HG03521 (cell line): ENCODE measurements at regions not wholly inside any gene's neighbourhood (a gene's known extent, or its start where the extent isn't known, plus 50 kb on each side); places are given as distances from the start of the nearest gene placed in this dataset.

Experiments
- ATAC-seq: cut with Tn5 transposase; IDR thresholded peaks from one replicate; pipeline ENCODE4 v1.9.1; 2021; ENCODE audit warnings: mild to moderate bottlenecking, moderate library complexity; ENCODE audit not compliant: unreplicated experiment

- no peak for ATAC-seq
Observed at GRCh38 chr3:135460273-135460672, 505.3 kb upstream of the PPP2R3A start.

DNA sequence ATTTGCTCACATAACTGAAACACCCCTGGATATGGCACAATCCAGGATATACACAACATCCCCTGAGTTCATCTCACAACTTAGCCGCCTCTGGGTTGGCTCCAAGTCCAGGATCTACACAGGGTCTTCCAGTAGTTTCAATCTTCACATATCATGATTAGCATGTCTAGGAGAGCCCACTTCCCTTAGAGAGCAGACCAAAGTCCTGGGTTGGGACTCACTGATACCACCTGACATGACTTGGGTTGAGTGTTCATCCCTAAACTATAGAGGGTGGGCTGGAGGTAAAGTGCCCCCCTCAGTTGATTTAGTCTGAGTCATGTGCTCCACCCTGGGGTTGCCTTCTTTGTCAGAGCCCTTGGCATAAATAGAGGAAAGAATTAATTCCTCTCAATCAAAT is 493.6 kb upstream of the PPP2R3A start:
- no peak for ATAC-seq

DNA sequence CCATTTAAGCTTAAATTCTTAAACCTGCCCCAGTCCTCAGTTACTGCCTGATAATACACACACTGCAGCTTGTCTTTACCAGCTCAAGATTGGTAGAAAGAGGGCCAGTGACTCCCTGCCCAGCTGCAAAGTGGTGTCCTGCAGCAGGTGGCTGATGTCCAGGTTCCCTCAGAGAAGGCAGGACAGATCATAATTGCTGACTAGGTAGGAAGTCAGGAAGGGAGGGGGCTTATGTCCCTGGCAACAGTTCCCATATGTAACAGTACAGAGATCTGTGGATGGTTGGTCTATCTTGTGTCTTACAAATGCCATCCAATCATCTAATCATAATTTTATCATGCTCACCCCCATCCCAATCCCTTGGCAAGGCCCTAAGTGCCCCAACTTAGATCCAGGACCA is 492.1 kb upstream of the PPP2R3A start:
- no peak for ATAC-seq

GRCh38 chr3:135487261-135487660 is 478.3 kb upstream of the PPP2R3A start:
- no peak for ATAC-seq

GRCh38 chr3:135490219-135490915 is 475.2 kb upstream of the PPP2R3A start:
- no peak for ATAC-seq

GRCh38 chr3:135491491-135492205 is 473.9 kb upstream of the PPP2R3A start:
- no peak for ATAC-seq

- ATAC-seq, result no peak
Observed at GRCh38 chr3:135495891-135496290, 469.6 kb upstream of the PPP2R3A start.

DNA sequence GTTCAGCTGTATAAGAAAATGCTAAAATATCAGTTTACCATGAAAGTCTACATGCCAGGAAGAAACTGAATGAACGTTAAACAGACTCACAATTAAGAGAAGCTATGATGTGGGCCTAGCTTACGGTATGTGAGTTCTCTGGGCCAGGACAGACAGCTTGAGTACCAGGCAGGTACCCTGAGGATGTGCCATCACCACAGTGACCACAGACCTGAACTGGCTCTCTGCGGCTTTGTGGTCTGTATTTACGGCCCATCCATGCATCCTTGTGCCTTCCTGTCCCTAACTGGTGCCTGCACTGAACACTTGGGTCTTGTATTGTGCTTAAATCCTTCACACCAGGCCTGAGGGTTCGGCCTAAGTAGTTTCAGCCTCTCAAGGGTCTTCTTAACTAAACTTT is 467.5 kb upstream of the PPP2R3A start:
- no peak for ATAC-seq

DNA sequence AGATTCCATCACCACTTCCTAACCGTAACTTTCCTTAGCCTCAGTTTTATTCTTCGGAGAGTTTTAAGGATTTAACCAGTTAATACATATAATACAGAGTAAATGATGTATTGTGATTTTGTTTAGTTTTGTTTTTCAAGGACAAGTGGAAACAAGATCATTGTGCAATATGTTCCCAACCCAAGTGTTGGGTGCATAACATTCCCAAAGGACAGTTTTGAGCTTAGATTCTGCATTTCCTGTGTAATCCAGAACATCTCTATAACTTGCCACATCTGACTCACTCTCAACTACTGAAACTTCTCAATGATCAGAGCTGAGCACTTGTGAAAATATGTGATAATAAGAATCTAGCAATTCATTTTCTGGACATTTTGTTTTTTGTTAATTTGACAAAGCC is 466.1 kb upstream of the PPP2R3A start:
- no peak for ATAC-seq

DNA sequence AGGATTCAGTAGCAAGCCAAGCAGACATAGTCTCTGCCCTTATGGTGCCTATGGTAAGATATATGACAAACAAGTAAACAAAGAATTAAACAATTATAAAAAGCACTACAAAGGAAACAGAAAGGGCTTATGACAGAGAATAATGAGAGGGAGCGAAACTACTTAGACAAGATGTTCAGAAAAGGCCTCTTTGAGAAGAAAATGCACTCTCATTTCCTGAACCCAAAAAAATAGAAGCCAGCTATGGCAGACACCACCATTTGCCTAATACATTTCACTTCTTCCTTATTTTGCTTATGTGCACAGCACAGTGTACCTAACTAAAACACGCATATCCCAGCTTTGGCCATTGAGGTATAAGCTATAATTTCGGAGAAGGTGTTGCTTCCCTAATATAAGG is 465.5 kb upstream of the PPP2R3A start:
- ATAC-seq, result no peak

DNA sequence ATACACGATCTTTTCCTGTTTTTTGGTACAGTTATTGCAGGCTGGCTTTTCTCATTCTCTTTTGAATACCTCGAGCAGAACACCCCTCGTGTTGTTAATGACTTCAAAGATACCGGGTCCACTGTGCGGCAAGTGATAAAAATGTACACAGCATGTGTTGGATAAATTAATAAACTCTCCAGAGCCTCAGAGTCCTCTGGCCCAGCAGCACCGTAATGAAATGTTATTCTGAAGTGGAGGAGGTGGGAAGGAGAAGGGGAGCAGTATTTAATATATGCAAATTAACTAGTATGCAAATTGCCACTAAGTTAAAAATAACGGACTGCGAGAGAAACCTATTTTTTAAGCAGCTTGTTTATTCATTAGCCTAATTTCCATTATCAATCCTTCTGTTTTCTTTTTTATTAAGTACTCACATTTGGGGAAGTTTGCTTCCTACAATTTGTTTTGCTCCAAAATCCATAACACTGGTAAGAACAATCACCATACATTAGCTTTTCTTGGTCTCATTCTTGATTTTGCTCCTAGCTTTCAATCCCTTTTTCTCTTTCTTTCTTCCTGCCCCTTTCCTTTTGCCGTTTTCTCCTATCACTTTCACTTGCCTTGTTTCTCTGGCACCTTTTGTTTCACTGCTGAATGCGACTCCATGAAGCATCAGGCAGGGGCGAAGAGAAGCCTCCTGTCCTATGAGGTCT is 462.3 kb upstream of the PPP2R3A start:
- no peak for ATAC-seq

DNA sequence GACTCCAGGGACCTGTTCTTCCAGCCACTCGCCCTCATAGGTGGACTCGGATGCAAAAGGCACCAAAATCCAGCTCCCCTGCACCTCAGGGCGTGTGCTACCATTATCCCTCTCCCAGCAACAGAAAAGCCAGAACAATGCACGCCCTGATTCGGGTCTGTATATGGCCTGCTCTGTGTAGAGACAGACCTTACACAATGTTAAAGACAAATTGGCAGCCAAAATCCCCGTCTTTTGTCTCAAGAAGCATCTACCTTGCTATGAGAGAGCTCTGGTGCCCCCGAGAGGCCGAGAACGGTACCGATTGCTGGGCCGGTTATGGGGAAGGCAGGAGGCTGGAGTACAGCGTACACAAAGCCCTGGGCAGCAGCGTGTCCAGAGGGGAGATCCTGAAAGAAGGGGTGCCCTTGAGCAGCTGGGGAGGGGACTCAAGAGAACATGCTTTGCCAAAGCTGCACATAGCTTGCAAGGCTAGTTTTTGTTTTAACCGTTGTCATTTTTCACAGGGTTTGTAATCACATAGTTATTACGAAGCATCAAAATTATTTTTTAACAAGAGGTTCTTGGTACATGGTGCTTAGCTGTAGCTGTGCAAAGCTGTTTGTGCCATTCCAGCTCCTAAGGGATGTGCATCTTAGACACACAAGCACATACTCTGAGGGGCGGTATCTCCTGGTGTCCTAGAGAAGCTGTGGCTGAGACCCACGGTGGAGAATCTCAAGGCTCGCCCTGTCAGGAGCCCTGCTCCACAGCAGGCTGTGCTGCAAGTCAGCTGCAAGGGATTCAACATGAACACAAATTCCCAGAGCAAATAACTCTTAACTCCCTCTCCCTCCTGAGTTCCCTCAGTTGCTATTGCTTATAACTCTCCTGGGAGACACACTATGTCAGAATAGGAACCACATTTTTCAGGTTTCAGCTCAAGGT is 461.5 kb upstream of the PPP2R3A start:
- ATAC-seq, result peak; percentile 66

- no peak for ATAC-seq
Observed at GRCh38 chr3:135513106-135514059, 452.1 kb upstream of the PPP2R3A start.

DNA sequence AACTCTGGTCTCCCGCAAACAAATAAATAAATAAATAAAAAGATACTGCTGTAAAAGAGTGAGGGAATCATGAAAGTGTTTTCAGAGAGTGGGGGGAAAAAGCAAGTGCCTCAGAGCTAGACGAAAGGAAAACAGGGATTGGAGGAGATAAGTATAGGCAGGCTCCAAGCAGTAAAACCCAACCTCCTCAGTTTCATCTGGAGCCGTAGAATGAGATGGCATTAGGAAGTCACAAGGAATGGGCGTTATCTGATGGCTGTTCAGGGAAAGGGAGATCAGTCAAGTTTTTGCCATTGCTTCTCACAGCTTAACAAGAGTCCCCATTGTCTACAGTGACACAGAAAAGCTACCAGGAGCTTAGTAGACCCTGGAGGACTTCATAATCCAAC is 451.5 kb upstream of the PPP2R3A start:
- no peak for ATAC-seq

GRCh38 chr3:135516143-135516542 is 449.4 kb upstream of the PPP2R3A start:
- ATAC-seq, result no peak

DNA sequence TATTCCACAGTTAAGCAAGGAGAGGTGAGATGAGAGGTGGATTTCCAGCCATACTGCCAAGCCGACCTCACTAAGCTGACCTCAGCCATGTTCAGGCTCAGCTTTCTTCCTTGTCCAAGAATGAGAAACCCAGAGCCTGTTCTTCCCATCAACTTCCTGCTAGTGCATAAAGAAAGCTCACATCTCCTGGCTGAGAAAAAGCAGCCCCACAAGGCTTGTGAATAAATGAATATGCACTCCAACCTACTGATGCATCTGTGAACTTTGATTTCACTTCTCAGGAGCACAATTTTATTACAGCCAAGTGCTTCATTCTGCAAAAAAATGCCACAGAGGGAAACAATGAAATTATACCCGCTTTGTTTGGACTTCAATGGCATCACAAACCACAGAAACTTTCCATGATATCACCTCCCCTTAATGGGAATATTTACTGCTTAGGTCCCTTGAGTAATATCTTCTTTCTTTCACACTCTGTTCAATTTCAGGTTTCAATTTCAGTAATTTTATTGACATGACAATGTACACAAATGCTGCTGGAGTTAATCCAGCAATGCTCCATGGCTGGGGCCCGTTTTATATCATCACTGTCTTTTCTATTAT is 437.0 kb upstream of the PPP2R3A start:
- no peak for ATAC-seq

DNA sequence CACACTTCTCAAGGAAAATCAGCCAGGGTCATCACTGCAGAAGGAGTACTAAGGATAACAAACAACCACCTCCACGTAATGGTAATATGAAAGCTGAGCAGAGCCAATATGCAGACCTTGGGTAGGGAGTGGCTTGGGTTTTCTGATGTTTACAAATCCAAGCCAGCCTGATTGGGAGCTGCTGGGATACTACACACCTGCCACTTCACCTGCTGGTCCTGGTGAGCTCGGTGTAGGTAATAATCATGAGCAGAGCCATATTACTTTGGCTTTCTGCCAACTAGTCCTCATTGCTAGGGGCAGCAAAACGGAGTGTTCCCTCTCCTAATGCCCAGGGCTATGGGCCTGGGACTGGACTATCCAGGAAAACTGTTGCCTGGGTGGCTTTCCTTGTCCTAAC is 433.5 kb upstream of the PPP2R3A start:
- no peak for ATAC-seq

DNA sequence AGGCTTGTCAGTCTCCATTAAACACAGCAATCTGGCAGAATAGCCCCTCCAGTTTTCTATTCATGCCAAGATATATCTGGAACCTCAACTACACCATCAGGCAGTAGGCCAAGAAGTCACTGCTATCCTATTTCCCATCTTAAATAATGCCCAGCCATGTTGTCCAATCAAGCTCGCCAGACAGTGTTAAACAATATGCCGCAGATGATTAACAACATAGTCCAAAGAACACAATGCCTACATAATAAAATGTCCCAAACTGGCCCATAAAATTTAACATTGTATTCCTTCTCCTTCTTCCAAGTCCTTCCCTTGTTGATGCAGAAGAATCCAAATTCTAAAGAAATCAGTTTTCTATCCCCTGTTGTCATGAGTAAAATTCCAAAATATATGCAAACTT is 427.4 kb upstream of the PPP2R3A start:
- ATAC-seq, result no peak

- ATAC-seq, result no peak
Observed at GRCh38 chr3:135539351-135539750, 426.2 kb upstream of the PPP2R3A start.

DNA sequence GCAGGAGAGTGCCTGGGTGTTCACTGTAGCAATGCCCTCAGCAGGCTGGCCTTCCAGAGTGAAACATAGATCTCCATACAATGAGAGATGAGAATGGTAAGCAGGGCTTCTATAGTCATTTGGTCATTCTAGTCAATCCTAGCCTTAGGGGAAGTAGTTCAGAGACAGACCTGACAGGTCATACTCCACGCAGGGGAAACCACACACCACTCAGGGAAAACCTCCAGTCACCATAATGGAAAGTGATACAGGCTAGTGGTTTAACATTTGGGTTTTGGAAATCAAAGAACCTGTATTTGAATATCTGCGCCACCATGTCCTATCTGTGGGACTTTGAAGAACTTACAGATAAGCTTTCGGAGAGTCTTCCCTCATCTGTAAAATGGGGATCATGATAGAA is 425.7 kb upstream of the PPP2R3A start:
- no peak for ATAC-seq
